H4 (cell line): ENCODE measurements at regions not wholly inside any gene's neighbourhood (a gene's known extent, or its start where the extent isn't known, plus 50 kb on each side); places are given as distances from the start of the nearest gene placed in this dataset.
"Not testable (repeated sequence)": the region's sequence is repeated elsewhere in the genome, so short reads cannot be mapped to it uniquely, and the experiment has no call there.

Source experiments
- DNase-seq: peaks from one replicate; pipeline ENCODE4 v3.0.0-alpha.2; 2015; ENCODE audit warnings: low spot score

GRCh38 chr6:130716466-130716865 is 110.7 kb upstream of the SMLR1 start:
- DNase-seq = no peak

- no peak for DNase-seq
These were observed 109.5 kb upstream of the SMLR1 start for GRCh38 chr6:130717657-130718056.

- DNase-seq = no peak
These were observed 107.0 kb upstream of the SMLR1 start for GRCh38 chr6:130720076-130720715.

- DNase-seq = no peak
These were observed 103.1 kb upstream of the SMLR1 start for GRCh38 chr6:130724089-130724488.

- no peak for DNase-seq
These were observed 101.7 kb upstream of the SMLR1 start for GRCh38 chr6:130725551-130725950.

GRCh38 chr6:130728064-130728463 is 99.1 kb upstream of the SMLR1 start:
- DNase-seq = not testable (repeated sequence)

GRCh38 chr6:130730600-130730999 is 96.6 kb upstream of the SMLR1 start:
- no peak for DNase-seq

GRCh38 chr6:130734161-130734560 is 93.0 kb upstream of the SMLR1 start:
- DNase-seq = no peak

GRCh38 chr6:130740308-130740707 is 86.9 kb upstream of the SMLR1 start:
- no peak for DNase-seq

- no peak for DNase-seq
These were observed 85.0 kb upstream of the SMLR1 start for GRCh38 chr6:130742131-130742681.

GRCh38 chr6:130743175-130743574 is 84.0 kb upstream of the SMLR1 start:
- DNase-seq = no peak

- no peak for DNase-seq
These were observed 82.4 kb upstream of the SMLR1 start for GRCh38 chr6:130744576-130745366.

GRCh38 chr6:130748041-130748440 is 79.2 kb upstream of the SMLR1 start:
- no peak for DNase-seq

GRCh38 chr6:130749402-130749801 is 77.8 kb upstream of the SMLR1 start:
- no peak for DNase-seq

- no peak for DNase-seq
These were observed 74.9 kb upstream of the SMLR1 start for GRCh38 chr6:130752267-130752666.

- no peak for DNase-seq
These were observed 72.3 kb upstream of the SMLR1 start for GRCh38 chr6:130754786-130755367.

- DNase-seq = no peak
These were observed 71.7 kb upstream of the SMLR1 start for GRCh38 chr6:130755368-130756034.

- no peak for DNase-seq
These were observed 70.4 kb upstream of the SMLR1 start for GRCh38 chr6:130756824-130757223.

- no peak for DNase-seq
These were observed 68.4 kb upstream of the SMLR1 start for GRCh38 chr6:130758813-130759212.

- no peak for DNase-seq
These were observed 67.2 kb upstream of the SMLR1 start for GRCh38 chr6:130760006-130760405.

GRCh38 chr6:130761286-130761685 is 65.9 kb upstream of the SMLR1 start:
- DNase-seq = no peak

GRCh38 chr6:130765181-130765727 is 62.0 kb upstream of the SMLR1 start:
- no peak for DNase-seq
